HEK293 (cell line): ENCODE measurements at regions not wholly inside any gene's neighbourhood (a gene's known extent, or its start where the extent isn't known, plus 50 kb on each side); places are given as distances from the start of the nearest gene placed in this dataset.
A peak's percentile ranks its signal among the peaks of the same experiment; 100 is the strongest.

ENCODE experiments used
- CTCF ChIA-PET: fragments of 350-600 bp; formaldehyde crosslinking; extraction: SDS; loops from one replicate; lab custom pipeline; 2021; ENCODE audit warnings: antibody characterized with exemption; lab: Yijun Ruan, JAX
- POLR2A ChIA-PET: fragments of 300-600 bp; formaldehyde crosslinking; extraction: SDS; loops from one replicate; lab custom pipeline; 2020; ENCODE audit warnings: antibody characterized with exemption, inconsistent platforms; lab: Yijun Ruan, JAX
- H3K27ac ChIP-seq: fragments of 200-500 bp; sonication (Bioruptor generic); 2 replicates; pipeline ENCODE4 v1.5.1; 2014; ENCODE audit warnings: low read depth, low read length, control low read depth, inconsistent platforms; ENCODE audit errors: extremely low read depth
- H3K36me3 ChIP-seq, 2 experiments: fragments of 200-500 bp in 1 of 2; sonication (Bioruptor generic) in 1 of 2; 1 replicate in 1 of 2; 2 replicates in 1 of 2; pipeline ENCODE4 v1.5.1; 2014 to 2017; ENCODE audit warnings: inconsistent platforms in 2 of 2, low read length in 2 of 2; ENCODE audit not compliant: control insufficient read depth in 2 of 2, insufficient read depth in 1 of 2
- H3K4me1 ChIP-seq: fragments of 200-500 bp; sonication (Bioruptor generic); 2 replicates; pipeline ENCODE4 v1.5.1; 2014; ENCODE audit warnings: mild to moderate bottlenecking, low read length, inconsistent platforms; ENCODE audit not compliant: control insufficient read depth, insufficient read depth
- H3K4me3 ChIP-seq: 2 replicates; pipeline ENCODE4 v1.5.1; 2011; ENCODE audit warnings: low read depth, mild to moderate bottlenecking, control low read depth, low read length, moderate library complexity
- H3K9me3 ChIP-seq: fragments of 200-500 bp; sonication (Bioruptor generic); 2 replicates; pipeline ENCODE4 v1.5.1; 2014; ENCODE audit warnings: low read depth, low read length, inconsistent platforms; ENCODE audit not compliant: control insufficient read depth, insufficient read depth
- GLIS2 ChIP-seq: fragments of 450-650 bp; formaldehyde crosslinking; IDR thresholded peaks from 2 replicates; pipeline ENCODE4 v1.5.1; 2016; ENCODE audit warnings: missing biosample characterization, missing genetic modification characterization
- KLF1 ChIP-seq: fragments of 450-650 bp; formaldehyde crosslinking; IDR thresholded peaks from 2 replicates; pipeline ENCODE4 v1.5.1; 2016; ENCODE audit warnings: missing biosample characterization, missing genetic modification characterization
- KLF7 ChIP-seq: fragments of 450-650 bp; formaldehyde crosslinking; IDR thresholded peaks from 2 replicates; pipeline ENCODE4 v1.5.1; 2016; ENCODE audit warnings: missing biosample characterization, missing genetic modification characterization, borderline replicate concordance
- SP7 ChIP-seq: fragments of 450-650 bp; formaldehyde crosslinking; IDR thresholded peaks from 2 replicates; pipeline ENCODE4 v1.5.1; 2016; ENCODE audit warnings: missing biosample characterization, missing genetic modification characterization
- TCF7L2 ChIP-seq: IDR thresholded peaks from 2 replicates; pipeline ENCODE4 v1.6.1; 2011; ENCODE audit warnings: low read depth, mild to moderate bottlenecking, inconsistent platforms, low read length, moderate library complexity, borderline replicate concordance
- ZEB2 ChIP-seq: fragments of 450-650 bp; formaldehyde crosslinking; IDR thresholded peaks from 2 replicates; pipeline ENCODE4 v1.5.1; 2016; ENCODE audit warnings: missing biosample characterization, missing genetic modification characterization
- ZFHX2 ChIP-seq: fragments of 450-650 bp; formaldehyde crosslinking; conservative IDR thresholded peaks from 2 replicates; pipeline ENCODE4 v1.5.1; 2016; ENCODE audit warnings: missing biosample characterization, missing genetic modification characterization
- ZNF157 ChIP-seq: fragments of 450-650 bp; formaldehyde crosslinking; IDR thresholded peaks from 2 replicates; pipeline ENCODE4 v1.5.1; 2016; ENCODE audit warnings: missing biosample characterization, missing genetic modification characterization
- ZNF16 ChIP-seq: fragments of 450-650 bp; formaldehyde crosslinking; IDR thresholded peaks from 2 replicates; pipeline ENCODE4 v1.5.1; 2016; ENCODE audit warnings: low read depth, missing biosample characterization, missing genetic modification characterization
- ZNF510 ChIP-seq: fragments of 450-650 bp; formaldehyde crosslinking; IDR thresholded peaks from 2 replicates; pipeline ENCODE4 v1.5.1; 2018; ENCODE audit warnings: mild to moderate bottlenecking, missing genetic modification characterization, missing biosample characterization; ENCODE audit not compliant: insufficient replicate concordance
- ZNF521 ChIP-seq: fragments of 450-650 bp; formaldehyde crosslinking; IDR thresholded peaks from 2 replicates; pipeline ENCODE4 v1.5.1; 2017; ENCODE audit warnings: missing biosample characterization, mild to moderate bottlenecking, missing genetic modification characterization
- ZNF560 ChIP-seq: fragments of 450-650 bp; formaldehyde crosslinking; IDR thresholded peaks from 2 replicates; pipeline ENCODE4 v1.5.1; 2017; ENCODE audit warnings: missing biosample characterization, missing genetic modification characterization, borderline replicate concordance
- ZNF623 ChIP-seq: fragments of 450-650 bp; formaldehyde crosslinking; IDR thresholded peaks from 2 replicates; pipeline ENCODE4 v1.5.1; 2016; ENCODE audit warnings: missing biosample characterization, missing genetic modification characterization
- ZNF629 ChIP-seq: fragments of 450-650 bp; formaldehyde crosslinking; IDR thresholded peaks from 2 replicates; pipeline ENCODE4 v1.5.1; 2017; ENCODE audit warnings: missing biosample characterization, missing genetic modification characterization
- ZNF785 ChIP-seq: fragments of 450-650 bp; formaldehyde crosslinking; IDR thresholded peaks from 2 replicates; pipeline ENCODE4 v1.5.1; 2016; ENCODE audit warnings: missing biosample characterization, missing genetic modification characterization
- ZSCAN23 ChIP-seq: fragments of 450-650 bp; formaldehyde crosslinking; IDR thresholded peaks from 2 replicates; pipeline ENCODE4 v1.5.1; 2016; ENCODE audit warnings: missing biosample characterization, missing genetic modification characterization
- TF ChIP-seq, protein P1 (sequence below): fragments of 450-650 bp; formaldehyde crosslinking; IDR thresholded peaks from 2 replicates; pipeline ENCODE4 v1.5.1; 2016; ENCODE audit warnings: missing biosample characterization, missing genetic modification characterization
- TF ChIP-seq, protein P2 (sequence below): fragments of 450-650 bp; formaldehyde crosslinking; IDR thresholded peaks from 2 replicates; pipeline ENCODE4 v1.5.1; 2016; ENCODE audit warnings: missing biosample characterization, missing genetic modification characterization
- TF ChIP-seq, protein P3 (sequence below): fragments of 450-650 bp; formaldehyde crosslinking; IDR thresholded peaks from 2 replicates; pipeline ENCODE4 v1.5.1; 2017; ENCODE audit warnings: missing biosample characterization, mild to moderate bottlenecking, missing genetic modification characterization, moderate library complexity
- TF ChIP-seq, protein P4 (sequence below): fragments of 450-650 bp; formaldehyde crosslinking; IDR thresholded peaks from 2 replicates; pipeline ENCODE4 v1.5.0; 2017; ENCODE audit warnings: missing biosample characterization, missing genetic modification characterization, borderline replicate concordance
- TF ChIP-seq, protein P5 (sequence below): fragments of 450-650 bp; formaldehyde crosslinking; IDR thresholded peaks from 2 replicates; pipeline ENCODE4 v1.5.1; 2017; ENCODE audit warnings: missing biosample characterization, missing genetic modification characterization

DNA sequence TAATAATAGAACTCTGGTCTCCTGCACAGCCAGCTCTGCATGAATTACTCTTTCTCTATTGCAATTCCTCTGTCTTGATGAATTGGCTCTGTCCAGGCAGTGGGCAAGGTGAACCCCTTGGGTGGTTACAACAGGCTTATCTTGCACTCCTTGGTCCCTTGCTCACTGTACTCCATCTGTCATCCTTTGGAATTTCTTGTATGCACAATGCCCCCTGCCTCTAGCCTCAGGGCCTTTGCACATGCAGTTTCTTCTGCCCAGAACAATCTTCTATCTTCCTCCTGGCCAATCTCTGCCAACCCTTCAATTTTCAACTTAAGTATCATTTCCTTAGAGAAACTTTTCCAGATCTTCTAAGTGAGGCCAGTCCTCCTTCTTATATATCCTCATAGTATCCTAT lies 114.7 kb upstream of the NLRP1 start:
- TF ChIP-seq ZFHX2 (no peak), ZNF623 (tag by site-specific recombination) (peak; percentile 60), ZNF785 (tag by site-specific recombination) (no peak), ZNF510 (tag by site-specific recombination) (no peak), GLIS2 (tag by site-specific recombination) (no peak)
- TF ChIP-seq, protein P1, sequence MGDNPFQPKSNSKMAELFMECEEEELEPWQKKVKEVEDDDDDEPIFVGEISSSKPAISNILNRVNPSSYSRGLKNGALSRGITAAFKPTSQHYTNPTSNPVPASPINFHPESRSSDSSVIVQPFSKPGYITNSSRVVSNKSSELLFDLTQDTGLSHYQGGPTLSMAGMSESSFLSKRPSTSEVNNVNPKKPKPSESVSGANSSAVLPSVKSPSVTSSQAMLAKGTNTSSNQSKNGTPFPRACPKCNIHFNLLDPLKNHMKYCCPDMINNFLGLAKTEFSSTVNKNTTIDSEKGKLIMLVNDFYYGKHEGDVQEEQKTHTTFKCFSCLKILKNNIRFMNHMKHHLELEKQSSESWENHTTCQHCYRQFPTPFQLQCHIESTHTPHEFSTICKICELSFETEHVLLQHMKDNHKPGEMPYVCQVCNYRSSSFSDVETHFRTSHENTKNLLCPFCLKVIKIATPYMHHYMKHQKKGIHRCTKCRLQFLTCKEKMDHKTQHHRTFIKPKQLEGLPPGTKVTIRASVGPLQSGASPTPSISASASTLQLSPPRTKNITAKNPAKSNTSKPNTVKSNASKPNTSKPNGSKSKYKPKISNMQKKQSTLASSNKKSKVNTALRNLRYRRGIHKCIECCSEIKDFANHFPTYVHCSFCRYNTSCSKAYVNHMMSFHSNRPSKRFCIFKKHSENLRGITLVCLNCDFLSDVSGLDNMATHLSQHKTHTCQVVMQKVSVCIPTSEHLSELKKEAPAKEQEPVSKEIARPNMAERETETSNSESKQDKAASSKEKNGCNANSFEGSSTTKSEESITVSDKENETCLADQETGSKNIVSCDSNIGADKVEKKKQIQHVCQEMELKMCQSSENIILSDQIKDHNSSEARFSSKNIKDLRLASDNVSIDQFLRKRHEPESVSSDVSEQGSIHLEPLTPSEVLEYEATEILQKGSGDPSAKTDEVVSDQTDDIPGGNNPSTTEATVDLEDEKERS (tag by site-specific recombination), result no peak
- H3K4me3 ChIP-seq, result no peak overlapping the region
- CTCF ChIA-PET, result interaction anchor here (0.6 to 1.3 kb wide), 2 partner anchors 9 to 13 kb away, joined by 3 to 4 read pairs; no protein-coding TSS in a partner anchor

DNA sequence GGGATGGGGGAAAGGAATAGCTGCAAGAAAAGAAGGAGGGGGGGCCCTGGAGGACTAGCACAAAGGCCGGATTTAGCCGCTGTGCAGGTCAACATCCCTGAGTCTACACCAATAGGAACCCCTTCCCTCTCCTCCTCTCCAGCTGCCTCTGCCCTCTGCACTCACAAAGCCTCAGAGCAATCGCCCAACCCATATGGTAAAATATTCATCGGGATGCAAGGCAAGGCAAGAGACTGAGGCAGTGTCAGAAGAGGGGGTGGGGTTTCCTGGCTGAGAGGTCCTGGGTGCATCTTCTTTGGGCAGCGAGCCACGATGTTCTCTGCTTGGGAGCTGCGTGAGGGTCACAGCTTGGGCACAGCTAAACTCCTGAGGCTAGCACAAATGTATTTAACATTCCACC lies 115.5 kb upstream of the NLRP1 start:
- no peak for TF ChIP-seq ZNF629 (tag by site-specific recombination)
- TF ChIP-seq ZSCAN23, result no peak
- TF ChIP-seq, protein P2, sequence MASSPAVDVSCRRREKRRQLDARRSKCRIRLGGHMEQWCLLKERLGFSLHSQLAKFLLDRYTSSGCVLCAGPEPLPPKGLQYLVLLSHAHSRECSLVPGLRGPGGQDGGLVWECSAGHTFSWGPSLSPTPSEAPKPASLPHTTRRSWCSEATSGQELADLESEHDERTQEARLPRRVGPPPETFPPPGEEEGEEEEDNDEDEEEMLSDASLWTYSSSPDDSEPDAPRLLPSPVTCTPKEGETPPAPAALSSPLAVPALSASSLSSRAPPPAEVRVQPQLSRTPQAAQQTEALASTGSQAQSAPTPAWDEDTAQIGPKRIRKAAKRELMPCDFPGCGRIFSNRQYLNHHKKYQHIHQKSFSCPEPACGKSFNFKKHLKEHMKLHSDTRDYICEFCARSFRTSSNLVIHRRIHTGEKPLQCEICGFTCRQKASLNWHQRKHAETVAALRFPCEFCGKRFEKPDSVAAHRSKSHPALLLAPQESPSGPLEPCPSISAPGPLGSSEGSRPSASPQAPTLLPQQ (tag by site-specific recombination), result no peak
- TF ChIP-seq, protein P3, sequence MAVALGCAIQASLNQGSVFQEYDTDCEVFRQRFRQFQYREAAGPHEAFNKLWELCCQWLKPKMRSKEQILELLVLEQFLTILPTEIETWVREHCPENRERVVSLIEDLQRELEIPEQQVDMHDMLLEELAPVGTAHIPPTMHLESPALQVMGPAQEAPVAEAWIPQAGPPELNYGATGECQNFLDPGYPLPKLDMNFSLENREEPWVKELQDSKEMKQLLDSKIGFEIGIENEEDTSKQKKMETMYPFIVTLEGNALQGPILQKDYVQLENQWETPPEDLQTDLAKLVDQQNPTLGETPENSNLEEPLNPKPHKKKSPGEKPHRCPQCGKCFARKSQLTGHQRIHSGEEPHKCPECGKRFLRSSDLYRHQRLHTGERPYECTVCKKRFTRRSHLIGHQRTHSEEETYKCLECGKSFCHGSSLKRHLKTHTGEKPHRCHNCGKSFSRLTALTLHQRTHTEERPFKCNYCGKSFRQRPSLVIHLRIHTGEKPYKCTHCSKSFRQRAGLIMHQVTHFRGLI, result no peak
- no peak for TF ChIP-seq KLF1 (tag by site-specific recombination)
- no peak for TF ChIP-seq ZNF560
- no peak for TF ChIP-seq TCF7L2
- CTCF ChIA-PET, result interaction anchor here (0.6 to 1.3 kb wide), 4 partner anchors 8 to 101 kb away, joined by 3 to 4 read pairs (median 3); no protein-coding TSS in a partner anchor
- POLR2A ChIA-PET, result no interaction called here
- Histone ChIP-seq H3K4me3 (no peak overlapping the region), H3K4me1 (no peaks in the 10 kb centered on the region), H3K9me3 (no peaks in the 10 kb centered on the region; the same call in none of the 2 replicates), H3K27ac (no peak overlapping the region), H3K36me3 (no peaks in the 10 kb centered on the region)

More for the DNA sequence above, 114.7 kb upstream of the NLRP1 start:
- Histone ChIP-seq H3K27ac (no peak overlapping the region), H3K9me3 (no peaks in the 10 kb centered on the region; the same call in none of the 2 replicates), H3K36me3 (no peaks in the 10 kb centered on the region), H3K4me1 (no peaks in the 10 kb centered on the region; the same call in 1 of the 2 replicates)
- POLR2A ChIA-PET, result no interaction called here

DNA sequence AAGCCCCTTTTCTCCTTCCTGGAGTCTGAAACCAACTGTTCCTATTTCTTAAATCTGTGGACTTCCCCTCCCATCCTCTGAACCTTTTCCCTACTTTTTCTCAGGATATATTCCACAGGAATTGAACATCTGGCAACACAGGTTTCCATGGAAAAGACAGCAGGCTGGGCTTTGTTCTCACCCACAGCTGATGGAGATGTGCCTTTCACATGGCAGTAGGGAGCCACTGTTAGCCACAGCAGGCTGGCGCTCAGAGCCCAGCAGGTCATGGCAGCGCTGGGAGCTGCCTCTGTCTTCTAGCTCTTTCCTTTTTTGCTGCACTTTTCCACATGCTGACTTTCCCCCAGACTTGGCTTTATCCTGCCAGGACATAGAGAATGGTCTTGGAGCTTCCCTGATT lies 116.4 kb upstream of the NLRP1 start:
- no peaks in the 10 kb centered on the region; the same call in none of the 2 replicates for H3K9me3 ChIP-seq
- POLR2A ChIA-PET, result no interaction called here
- H3K27ac ChIP-seq, result no peak overlapping the region
- no peak overlapping the region for H3K4me3 ChIP-seq
- no peaks in the 10 kb centered on the region for H3K36me3 ChIP-seq
- no peaks in the 10 kb centered on the region for H3K4me1 ChIP-seq
- CTCF ChIA-PET, result no interaction called here
- no peak for TF ChIP-seq ZNF157
- no peak for TF ChIP-seq TCF7L2
- no peak for TF ChIP-seq ZNF521 (tag by site-specific recombination)
- TF ChIP-seq ZEB2 (tag by site-specific recombination), result no peak
- no peak for TF ChIP-seq ZNF16 (tag by site-specific recombination)
- no peak for TF ChIP-seq ZNF629 (tag by site-specific recombination)
- TF ChIP-seq, protein P4, sequence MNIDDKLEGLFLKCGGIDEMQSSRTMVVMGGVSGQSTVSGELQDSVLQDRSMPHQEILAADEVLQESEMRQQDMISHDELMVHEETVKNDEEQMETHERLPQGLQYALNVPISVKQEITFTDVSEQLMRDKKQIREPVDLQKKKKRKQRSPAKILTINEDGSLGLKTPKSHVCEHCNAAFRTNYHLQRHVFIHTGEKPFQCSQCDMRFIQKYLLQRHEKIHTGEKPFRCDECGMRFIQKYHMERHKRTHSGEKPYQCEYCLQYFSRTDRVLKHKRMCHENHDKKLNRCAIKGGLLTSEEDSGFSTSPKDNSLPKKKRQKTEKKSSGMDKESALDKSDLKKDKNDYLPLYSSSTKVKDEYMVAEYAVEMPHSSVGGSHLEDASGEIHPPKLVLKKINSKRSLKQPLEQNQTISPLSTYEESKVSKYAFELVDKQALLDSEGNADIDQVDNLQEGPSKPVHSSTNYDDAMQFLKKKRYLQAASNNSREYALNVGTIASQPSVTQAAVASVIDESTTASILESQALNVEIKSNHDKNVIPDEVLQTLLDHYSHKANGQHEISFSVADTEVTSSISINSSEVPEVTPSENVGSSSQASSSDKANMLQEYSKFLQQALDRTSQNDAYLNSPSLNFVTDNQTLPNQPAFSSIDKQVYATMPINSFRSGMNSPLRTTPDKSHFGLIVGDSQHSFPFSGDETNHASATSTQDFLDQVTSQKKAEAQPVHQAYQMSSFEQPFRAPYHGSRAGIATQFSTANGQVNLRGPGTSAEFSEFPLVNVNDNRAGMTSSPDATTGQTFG (tag by site-specific recombination), result no peak
- TF ChIP-seq, protein P5, sequence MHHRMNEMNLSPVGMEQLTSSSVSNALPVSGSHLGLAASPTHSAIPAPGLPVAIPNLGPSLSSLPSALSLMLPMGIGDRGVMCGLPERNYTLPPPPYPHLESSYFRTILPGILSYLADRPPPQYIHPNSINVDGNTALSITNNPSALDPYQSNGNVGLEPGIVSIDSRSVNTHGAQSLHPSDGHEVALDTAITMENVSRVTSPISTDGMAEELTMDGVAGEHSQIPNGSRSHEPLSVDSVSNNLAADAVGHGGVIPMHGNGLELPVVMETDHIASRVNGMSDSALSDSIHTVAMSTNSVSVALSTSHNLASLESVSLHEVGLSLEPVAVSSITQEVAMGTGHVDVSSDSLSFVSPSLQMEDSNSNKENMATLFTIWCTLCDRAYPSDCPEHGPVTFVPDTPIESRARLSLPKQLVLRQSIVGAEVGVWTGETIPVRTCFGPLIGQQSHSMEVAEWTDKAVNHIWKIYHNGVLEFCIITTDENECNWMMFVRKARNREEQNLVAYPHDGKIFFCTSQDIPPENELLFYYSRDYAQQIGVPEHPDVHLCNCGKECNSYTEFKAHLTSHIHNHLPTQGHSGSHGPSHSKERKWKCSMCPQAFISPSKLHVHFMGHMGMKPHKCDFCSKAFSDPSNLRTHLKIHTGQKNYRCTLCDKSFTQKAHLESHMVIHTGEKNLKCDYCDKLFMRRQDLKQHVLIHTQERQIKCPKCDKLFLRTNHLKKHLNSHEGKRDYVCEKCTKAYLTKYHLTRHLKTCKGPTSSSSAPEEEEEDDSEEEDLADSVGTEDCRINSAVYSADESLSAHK (tag by site-specific recombination), result no peak
- TF ChIP-seq SP7 (tag by site-specific recombination), result no peak
- no peak for TF ChIP-seq ZNF623 (tag by site-specific recombination)
- no peak for TF ChIP-seq KLF7 (tag by site-specific recombination)
